Small intestine (tissue), 7 donors: ENCODE measurements at regions not wholly inside any gene's neighbourhood (a gene's known extent, or its start where the extent isn't known, plus 50 kb on each side); places are given as distances from the start of the nearest gene placed in this dataset.

ENCODE experiments used
- DNase-seq, 2 donors: peaks; one replicate each; pipeline versions ENCODE4 v3.0.0 to v3.0.0-alpha.2; 2013
- FAIRE-seq: peaks from 2 replicates; lab custom pipeline; 2012; peaks lifted over from hg19 to GRCh38; lab: Jason Lieb, UNC
- H3K27ac ChIP-seq, 3 donors: one replicate each; pipeline ENCODE4 v1.5.1; 2013; ENCODE audit warnings: low read length in 2 of 3, mild to moderate bottlenecking in 2 of 3, control low read depth in 1 of 3, inconsistent platforms in 1 of 3, low read depth in 1 of 3, moderate library complexity in 1 of 3
- H3K27me3 ChIP-seq, 3 donors: one replicate each; pipeline ENCODE4 v1.6.1; 2013; ENCODE audit warnings: low read length in 3 of 3, inconsistent platforms in 1 of 3; ENCODE audit not compliant: control insufficient read depth in 3 of 3, insufficient read depth in 3 of 3
- H3K36me3 ChIP-seq, 3 donors: one replicate each; pipeline ENCODE4 v1.6.1; 2013; ENCODE audit warnings: low read length in 3 of 3, inconsistent platforms in 1 of 3, low read depth in 1 of 3, mild to moderate bottlenecking in 1 of 3, moderate library complexity in 1 of 3; ENCODE audit not compliant: control insufficient read depth in 3 of 3, insufficient read depth in 2 of 3
- H3K4me1 ChIP-seq, 3 donors: one replicate each; pipeline ENCODE4 v1.6.1; 2013; ENCODE audit warnings: low read length in 2 of 3, inconsistent platforms in 1 of 3, low read depth in 1 of 3, mild to moderate bottlenecking in 1 of 3, moderate library complexity in 1 of 3; ENCODE audit not compliant: control insufficient read depth in 3 of 3, insufficient read depth in 2 of 3
- H3K4me3 ChIP-seq, 3 donors: one replicate each; pipeline ENCODE4 v1.5.1; 2013; ENCODE audit warnings: low read length in 3 of 3, control low read depth in 1 of 3, inconsistent platforms in 1 of 3, low read depth in 1 of 3, mild to moderate bottlenecking in 1 of 3, moderate library complexity in 1 of 3
- H3K9me3 ChIP-seq, 2 donors: one replicate each; pipeline ENCODE4 v1.6.1; 2013; ENCODE audit warnings: low read depth in 1 of 2, low read length in 1 of 2; ENCODE audit not compliant: control insufficient read depth in 2 of 2, insufficient read depth in 1 of 2
- WGBS, 3 donors: extraction: QIAGEN DNeasy Blood & Tissue Kit; methylation state at CpG; one replicate each; pipeline ENCODE4 v1.1.7; 2013; 5-methylcytosine and 5-hydroxymethylcytosine counted together
- donor health status: healthy with polysubstance abuse.
- donor health status: control.
- donor health status: control.
- donor health status: Bipolar disorder and iron deficiency.
- donor health status: healthy.

DNA sequence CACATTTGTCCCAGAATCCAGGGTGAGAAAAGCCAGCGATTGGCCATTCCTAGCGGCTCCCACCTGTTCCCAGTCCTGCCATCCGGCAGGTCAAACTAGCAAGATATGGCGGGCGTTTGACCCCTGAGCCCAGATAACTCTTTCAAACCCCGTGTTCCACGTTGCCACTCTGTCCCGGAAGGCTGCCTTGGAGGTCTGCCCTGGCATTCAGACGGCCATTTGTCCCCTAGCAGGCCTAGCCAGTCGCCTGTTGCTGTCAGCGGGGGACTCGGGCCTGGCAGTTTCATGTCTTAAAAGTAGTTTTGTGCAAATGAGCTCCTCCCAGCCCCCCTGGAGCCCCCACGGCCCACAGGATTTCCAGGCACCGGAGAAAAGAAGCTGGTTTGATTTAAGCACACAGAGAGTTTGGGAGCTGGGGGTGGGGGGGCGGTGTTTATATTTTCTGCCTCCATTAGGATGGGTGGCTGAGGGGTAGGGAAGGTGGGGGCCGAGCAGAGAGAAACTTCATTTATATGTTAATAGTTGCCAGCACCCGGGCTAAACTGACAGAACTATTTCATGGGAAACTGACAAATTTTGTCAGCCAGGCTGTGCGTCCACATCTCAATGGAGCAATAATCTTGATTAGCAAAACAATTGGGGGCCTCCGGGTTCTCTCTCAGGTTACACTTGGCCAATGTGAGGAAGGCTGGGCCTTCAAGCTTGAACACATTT, 240.9 kb upstream of the SALL1 start:
- no peak for FAIRE-seq
- H3K9me3 ChIP-seq = peaks cover 0 to 3% of the 10 kb centered on the region in 2 donors

DNA sequence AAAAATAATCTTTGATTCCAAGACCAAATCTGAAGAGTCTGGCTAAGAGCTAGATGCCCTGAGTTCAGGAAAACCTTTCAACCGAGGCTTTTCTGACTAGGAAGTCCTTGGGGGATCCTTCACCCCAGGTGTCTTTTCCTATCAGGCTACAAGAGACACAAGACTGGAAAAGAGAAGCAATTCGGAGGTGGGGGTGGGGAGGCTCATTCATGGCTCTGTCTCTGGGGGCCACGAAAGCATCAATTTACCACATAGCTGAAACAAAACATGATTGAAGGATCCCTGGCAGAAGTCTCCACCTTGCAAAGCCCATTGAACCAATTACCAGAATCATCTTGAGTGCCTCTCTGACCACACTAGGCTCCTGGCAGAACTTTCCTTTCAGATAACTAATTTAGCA, 239.8 kb upstream of the SALL1 start:
- FAIRE-seq (no peak), DNase-seq (no peak)
- no peaks in the 10 kb centered on the region for H3K36me3 ChIP-seq
- H3K4me3 ChIP-seq = no peak overlapping the region
- H3K4me1 ChIP-seq = no peaks in the 10 kb centered on the region
- H3K27ac ChIP-seq = no peak overlapping the region
- H3K27me3 ChIP-seq = peaks cover 0 to 3% (median 0%) of the 10 kb centered on the region in 3 donors
- WGBS, 3 donors = 52 to 60% (median 59%) methylated on average over 3 of the region's 3 CpGs
- H3K9me3 ChIP-seq = peaks cover 0 to 3% of the 10 kb centered on the region in 2 donors

More for the DNA sequence above, 240.9 kb upstream of the SALL1 start:
- DNase-seq = no peak
- Histone ChIP-seq H3K4me1 (no peaks in the 10 kb centered on the region), H3K36me3 (no peaks in the 10 kb centered on the region), H3K4me3 (no peak overlapping the region), H3K27ac (no peak overlapping the region), H3K27me3 (peaks cover 0 to 3% (median 0%) of the 10 kb centered on the region in 3 donors)
- WGBS, 3 donors = 54 to 59% (median 54%) methylated on average over 19 of the region's 19 CpGs

GRCh38 chr16:51389881-51390280, 238.8 kb upstream of the SALL1 start:
- no peak for FAIRE-seq
- Histone ChIP-seq H3K4me3 (no peak overlapping the region), H3K36me3 (no peaks in the 10 kb centered on the region), H3K27ac (no peak overlapping the region), H3K9me3 (peaks cover 0 to 3% of the 10 kb centered on the region in 2 donors), H3K4me1 (no peaks in the 10 kb centered on the region), H3K27me3 (peaks cover 0 to 3% (median 0%) of the 10 kb centered on the region in 3 donors)
- no peak for DNase-seq
- WGBS, 3 donors = 34 to 61% (median 50%) methylated on average over 1 of the region's 1 CpG

- Histone ChIP-seq H3K9me3 (peaks cover 0 to 3% of the 10 kb centered on the region in 2 donors), H3K4me3 (no peak overlapping the region), H3K4me1 (no peaks in the 10 kb centered on the region), H3K27me3 (peaks cover 0 to 3% (median 0%) of the 10 kb centered on the region in 3 donors), H3K27ac (no peak overlapping the region), H3K36me3 (no peaks in the 10 kb centered on the region)
- DNase-seq = no peak
- 71 to 78% (median 75%) methylated on average over 6 of the region's 6 CpGs for WGBS, 3 donors
- no peak for FAIRE-seq
Observed at GRCh38 chr16:51388516-51388951, 237.5 kb upstream of the SALL1 start.

DNA sequence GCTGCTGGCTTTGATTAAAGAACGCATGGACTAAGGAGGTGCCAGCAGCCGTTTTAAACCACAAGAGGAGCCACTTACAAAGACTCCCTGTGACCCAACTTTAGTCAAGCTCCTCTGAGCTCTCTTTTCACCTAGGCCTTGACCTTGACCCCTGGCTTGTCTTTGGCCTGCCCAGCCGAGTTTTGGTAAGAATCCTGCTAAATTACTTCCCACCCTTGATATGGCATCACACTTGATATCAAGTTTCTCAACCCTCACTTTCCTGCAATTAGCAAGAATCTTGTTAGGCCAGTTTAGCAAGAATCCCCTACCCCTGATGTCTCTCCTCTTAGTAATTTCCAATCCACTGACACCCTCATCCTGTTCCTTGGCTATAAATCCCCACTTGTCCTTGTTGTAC, 232.8 kb upstream of the SALL1 start:
- H3K9me3 ChIP-seq = no peaks in the 10 kb centered on the region
- H3K27ac ChIP-seq = no peak overlapping the region
- H3K27me3 ChIP-seq = peaks cover 0 to 2% (median 0%) of the 10 kb centered on the region in 3 donors
- WGBS, 3 donors = 36 to 54% (median 45%) methylated on average over 3 of the region's 3 CpGs
- FAIRE-seq = no peak
- no peaks in the 10 kb centered on the region for H3K36me3 ChIP-seq
- H3K4me3 ChIP-seq = no peak overlapping the region
- no peak for DNase-seq
- H3K4me1 ChIP-seq = no peaks in the 10 kb centered on the region

GRCh38 chr16:51382940-51383339, 231.9 kb upstream of the SALL1 start:
- no peaks in the 10 kb centered on the region for H3K36me3 ChIP-seq
- no peaks in the 10 kb centered on the region for H3K4me1 ChIP-seq
- FAIRE-seq (no peak), DNase-seq (no peak)
- WGBS, 3 donors = 81 to 95% (median 86%) methylated on average over 1 of the region's 1 CpG
- no peak overlapping the region for H3K27ac ChIP-seq
- H3K4me3 ChIP-seq = no peak overlapping the region
- no peaks in the 10 kb centered on the region for H3K9me3 ChIP-seq
- H3K27me3 ChIP-seq = peaks cover 0 to 2% (median 0%) of the 10 kb centered on the region in 3 donors

GRCh38 chr16:51382211-51382610, 231.1 kb upstream of the SALL1 start:
- H3K27me3 ChIP-seq = peaks cover 0 to 2% (median 0%) of the 10 kb centered on the region in 3 donors
- WGBS, 3 donors = 53 to 74% (median 54%) methylated on average over 3 of the region's 3 CpGs
- no peak overlapping the region for H3K4me3 ChIP-seq
- no peak for FAIRE-seq
- no peaks in the 10 kb centered on the region for H3K36me3 ChIP-seq
- H3K27ac ChIP-seq = no peak overlapping the region
- no peaks in the 10 kb centered on the region for H3K9me3 ChIP-seq
- H3K4me1 ChIP-seq = no peaks in the 10 kb centered on the region
- DNase-seq = no peak

DNA sequence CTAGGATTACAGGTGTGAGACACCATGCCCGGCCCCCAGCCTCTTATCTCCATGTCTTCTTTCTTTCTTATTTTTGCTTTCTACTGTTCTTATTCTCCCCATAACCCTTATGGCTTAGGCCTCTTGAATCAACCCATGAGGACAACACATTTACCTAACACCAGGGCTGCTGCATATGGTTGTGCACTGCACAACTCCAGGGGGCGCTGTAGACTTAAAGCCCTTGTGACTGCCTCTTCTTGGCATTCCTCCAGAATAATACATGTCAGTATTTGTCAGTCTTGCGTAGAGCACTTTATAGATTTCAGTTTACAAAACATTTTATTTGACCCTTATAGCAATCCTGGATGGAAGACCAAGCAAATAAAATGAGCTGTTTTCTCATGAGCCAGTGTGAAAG, 225.0 kb upstream of the SALL1 start:
- H3K27ac ChIP-seq = no peak overlapping the region
- no peak for DNase-seq
- no peak overlapping the region for H3K4me3 ChIP-seq
- WGBS, 3 donors = 79 to 92% (median 91%) methylated on average over 3 of the region's 3 CpGs
- H3K4me1 ChIP-seq = no peaks in the 10 kb centered on the region
- H3K9me3 ChIP-seq = no peaks in the 10 kb centered on the region
- FAIRE-seq = no peak
- H3K27me3 ChIP-seq = peaks cover 0 to 2% (median 0%) of the 10 kb centered on the region in 3 donors
- H3K36me3 ChIP-seq = no peaks in the 10 kb centered on the region
